ENCODE measurements at regions not wholly inside any gene's neighbourhood (a gene's known extent, or its start where the extent isn't known, plus 50 kb on each side); places are given as distances from the start of the nearest gene placed in this dataset.

DNA sequence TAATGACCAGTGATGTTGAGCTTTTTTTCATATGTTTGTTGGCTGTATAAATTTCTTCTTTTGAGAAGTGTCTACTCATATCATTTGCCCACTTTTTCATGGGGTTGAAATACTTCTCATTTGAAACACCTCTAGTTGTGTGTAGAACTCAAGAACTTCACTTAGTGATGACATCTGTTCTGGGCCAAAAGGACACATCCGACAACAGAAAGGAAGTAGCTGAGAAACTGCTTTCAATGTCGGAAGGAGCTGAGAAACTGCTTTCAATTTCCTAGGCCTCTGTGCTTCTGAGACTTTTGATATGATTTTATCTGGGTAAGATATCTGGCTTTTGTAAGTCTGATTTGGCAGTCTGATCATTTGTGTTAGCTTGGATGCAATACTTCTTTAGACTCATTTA, 635.3 kb downstream of the TMTC2 start:
- no peaks in the 10 kb centered on the region for H3K27me3 ChIP-seq
- H3K36me3 ChIP-seq (replicated peaks in 1 of 2): no peaks in the 10 kb centered on the region
- intact Hi-C loops (cut with DNase I): no loop called here
- TF ChIP-seq POLR2A (IDR thresholded peaks at IDR 0.05): no peak
- no peak for TF ChIP-seq CTCF (IDR thresholded peaks at IDR 0.05)
- H3K4me1 ChIP-seq (replicated peaks in 1 of 2): peaks cover 0 to 6% of the 10 kb centered on the region in 2 donors
- no peak overlapping the region for H3K27ac ChIP-seq
- H3K9me3 ChIP-seq (replicated peaks in 1 of 3): no peaks in the 10 kb centered on the region
- no peak for DNase-seq
- no peak overlapping the region for H3K4me3 ChIP-seq
- 68 to 81% (median 71%) methylated on average over 2 of the region's 2 CpGs for WGBS, 4 donors

DNA sequence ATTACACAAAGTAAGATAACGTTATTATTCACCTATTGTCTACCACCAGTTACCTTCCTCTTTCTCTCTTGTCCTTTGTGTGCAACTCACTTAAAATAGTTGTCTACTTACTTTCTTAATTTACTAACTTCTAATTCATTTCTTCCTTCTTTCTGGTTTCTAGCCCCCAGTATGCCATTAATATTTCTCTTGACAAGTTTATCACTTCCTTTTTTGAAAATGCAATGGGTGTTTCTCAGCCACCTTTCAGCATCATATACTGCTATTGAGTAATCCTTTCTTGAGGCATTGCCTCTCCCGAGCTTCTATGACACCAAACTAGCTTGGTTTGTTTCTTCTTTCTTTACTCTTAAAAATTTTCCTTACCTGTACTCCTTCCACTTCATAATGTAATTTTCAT, 633.6 kb downstream of the TMTC2 start:
- Histone ChIP-seq H3K27ac (no peak overlapping the region), H3K4me1 (replicated peaks in 1 of 2) (peaks cover 0 to 6% of the 10 kb centered on the region in 2 donors), H3K36me3 (replicated peaks in 1 of 2) (no peaks in the 10 kb centered on the region), H3K9me3 (replicated peaks in 1 of 3) (no peaks in the 10 kb centered on the region), H3K27me3 (no peaks in the 10 kb centered on the region), H3K4me3 (no peak overlapping the region)
- intact Hi-C loops (cut with DNase I): no loop called here
- 60 to 70% (median 63%) methylated on average over 2 of the region's 2 CpGs for WGBS, 4 donors
- DNase-seq: no peak
- TF ChIP-seq POLR2A (IDR thresholded peaks at IDR 0.05) (no peak), CTCF (IDR thresholded peaks at IDR 0.05) (no peak)

- Histone ChIP-seq H3K27ac (no peak overlapping the region), H3K4me3 (no peak overlapping the region), H3K9me3 (replicated peaks in 1 of 3) (no peaks in the 10 kb centered on the region), H3K27me3 (no peaks in the 10 kb centered on the region), H3K36me3 (replicated peaks in 1 of 2) (no peaks in the 10 kb centered on the region), H3K4me1 (replicated peaks in 1 of 2) (peaks cover 0 to 6% of the 10 kb centered on the region in 2 donors)
- WGBS, 4 donors: 4 to 25% (median 14%) methylated on average over 1 of the region's 1 CpG
- no peak for DNase-seq
- TF ChIP-seq POLR2A (IDR thresholded peaks at IDR 0.05) (no peak), CTCF (IDR thresholded peaks at IDR 0.05) (no peak)
- intact Hi-C loops (cut with DNase I): no loop called here
Measured at GRCh38 chr12:83318386-83319098, 631.8 kb downstream of the TMTC2 start.

- Histone ChIP-seq H3K27ac (no peak overlapping the region), H3K4me1 (replicated peaks in 1 of 2) (peaks cover 0 to 6% of the 10 kb centered on the region in 2 donors), H3K4me3 (no peak overlapping the region), H3K27me3 (no peaks in the 10 kb centered on the region), H3K36me3 (replicated peaks in 1 of 2) (no peaks in the 10 kb centered on the region), H3K9me3 (replicated peaks in 1 of 3) (no peaks in the 10 kb centered on the region)
- 83 to 92% (median 86%) methylated on average over 3 of the region's 3 CpGs for WGBS, 4 donors
- no peak for TF ChIP-seq POLR2A (IDR thresholded peaks at IDR 0.05)
- TF ChIP-seq CTCF (IDR thresholded peaks at IDR 0.05): no peak
- no peak for DNase-seq
- intact Hi-C loops (cut with DNase I): no loop called here
Measured at GRCh38 chr12:83317595-83317994, 630.9 kb downstream of the TMTC2 start.

All from adrenal gland (tissue), 9 donors.